Activated B cell treated with CpG ODN at 0.5 μM for 24 hours (primary cell): ENCODE measurements at regions not wholly inside any gene's neighbourhood (a gene's known extent, or its start where the extent isn't known, plus 50 kb on each side); places are given as distances from the start of the nearest gene placed in this dataset.

Experiments
- ATAC-seq: fragments of 200-7000 bp; cut with Tn5 transposase; one replicate; pipeline ENCODE4 v1.10.0; 2021; ENCODE audit warnings: low read depth, mild to moderate bottlenecking, moderate library complexity
- CTCF ChIA-PET: fragments of 350-600 bp; sonication (Branson Sonifier 250); formaldehyde crosslinking; loops from one replicate; lab custom pipeline; 2021; ENCODE audit warnings: antibody characterized with exemption; lab: Charles Lee
- POLR2A ChIA-PET: fragments of 350-600 bp; sonication (Branson Sonifier 250); formaldehyde crosslinking; loops from one replicate; lab custom pipeline; 2021; ENCODE audit warnings: antibody characterized with exemption; lab: Charles Lee
- DNase-seq: peaks from one replicate; pipeline ENCODE4 v3.0.0; 2022
- H3K27ac Mint-ChIP-seq: one replicate; pipeline ENCODE4 v1.8.0; 2020; ENCODE audit warnings: mixed read lengths
- H3K27me3 Mint-ChIP-seq: one replicate; pipeline ENCODE4 v1.8.0; 2021; ENCODE audit warnings: mixed read lengths
- H3K36me3 Mint-ChIP-seq: one replicate; pipeline ENCODE4 v1.8.0; 2021; ENCODE audit warnings: low read depth, mixed read lengths
- H3K4me1 Mint-ChIP-seq: one replicate; pipeline ENCODE4 v1.8.0; 2021; ENCODE audit warnings: mixed read lengths
- H3K4me3 Mint-ChIP-seq: one replicate; pipeline ENCODE4 v1.8.0; 2020; ENCODE audit warnings: mild to moderate bottlenecking, mixed read lengths
- H3K9me3 Mint-ChIP-seq: one replicate; pipeline ENCODE4 v1.8.0; 2020; ENCODE audit warnings: mixed read lengths
- intact Hi-C: fragments of 100-400 bp; cut with micrococcal nuclease; formaldehyde crosslinking; loops from one replicate; pipeline ENCODE4 v1.15.1; 2024
- TF ChIP-seq, protein P1 (sequence below): fragments of 200-600 bp; IDR thresholded peaks from one replicate; pipeline ENCODE4 v1.8.0; 2022; ENCODE audit warnings: antibody characterized with exemption, mild to moderate bottlenecking

DNA sequence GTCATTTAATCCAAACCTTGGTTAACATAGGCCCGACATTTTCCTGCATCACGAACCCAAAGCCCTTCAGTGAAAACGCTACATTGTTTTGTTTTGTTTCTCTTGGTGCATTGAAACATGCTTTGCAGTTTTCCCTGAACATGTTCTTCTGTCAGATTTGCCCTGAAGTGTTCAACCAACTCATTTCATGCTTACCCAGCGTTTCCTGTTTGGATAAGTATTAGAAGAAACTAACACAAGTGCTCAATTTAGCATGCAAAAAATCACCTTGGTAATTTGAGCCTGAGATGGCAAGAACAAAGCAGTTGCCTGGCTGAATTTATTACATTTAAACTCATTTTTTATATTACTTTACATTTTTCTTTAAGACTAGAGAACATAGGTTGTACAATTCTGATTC lies 160.1 kb upstream of the VCX3A start:
- CTCF ChIA-PET, result no interaction called here
- intact Hi-C loops, result no loop called here
- no peak overlapping the region for H3K27ac Mint-ChIP-seq

DNA sequence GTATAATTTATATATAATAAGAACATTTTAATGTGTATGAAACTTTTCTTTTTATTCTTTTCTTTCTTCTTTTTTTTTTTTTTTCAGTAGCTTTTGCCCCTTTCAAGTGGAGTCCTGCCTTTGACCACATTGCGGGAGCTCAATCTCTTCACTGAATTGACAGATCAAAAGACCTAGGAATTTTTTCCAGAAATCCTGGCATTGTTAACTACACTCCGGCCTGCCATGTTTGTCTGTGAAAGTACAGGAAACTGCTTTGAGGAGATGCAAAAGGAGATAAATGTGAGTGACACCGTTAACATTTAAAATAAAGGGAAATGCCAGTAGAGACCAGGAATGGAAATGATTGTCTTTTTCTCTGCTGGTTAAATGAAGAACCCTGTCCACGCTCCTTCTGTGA lies 159.3 kb upstream of the VCX3A start:
- H3K36me3 Mint-ChIP-seq, result no peaks in the 10 kb centered on the region
- no peaks in the 10 kb centered on the region for H3K9me3 Mint-ChIP-seq
- ChIA-PET CTCF (no interaction called here), POLR2A (no interaction called here)
- no peaks in the 10 kb centered on the region for H3K27me3 Mint-ChIP-seq
- no peaks in the 10 kb centered on the region for H3K4me1 Mint-ChIP-seq
- ATAC-seq (no peak), DNase-seq (no peak)
- TF ChIP-seq, protein P1, sequence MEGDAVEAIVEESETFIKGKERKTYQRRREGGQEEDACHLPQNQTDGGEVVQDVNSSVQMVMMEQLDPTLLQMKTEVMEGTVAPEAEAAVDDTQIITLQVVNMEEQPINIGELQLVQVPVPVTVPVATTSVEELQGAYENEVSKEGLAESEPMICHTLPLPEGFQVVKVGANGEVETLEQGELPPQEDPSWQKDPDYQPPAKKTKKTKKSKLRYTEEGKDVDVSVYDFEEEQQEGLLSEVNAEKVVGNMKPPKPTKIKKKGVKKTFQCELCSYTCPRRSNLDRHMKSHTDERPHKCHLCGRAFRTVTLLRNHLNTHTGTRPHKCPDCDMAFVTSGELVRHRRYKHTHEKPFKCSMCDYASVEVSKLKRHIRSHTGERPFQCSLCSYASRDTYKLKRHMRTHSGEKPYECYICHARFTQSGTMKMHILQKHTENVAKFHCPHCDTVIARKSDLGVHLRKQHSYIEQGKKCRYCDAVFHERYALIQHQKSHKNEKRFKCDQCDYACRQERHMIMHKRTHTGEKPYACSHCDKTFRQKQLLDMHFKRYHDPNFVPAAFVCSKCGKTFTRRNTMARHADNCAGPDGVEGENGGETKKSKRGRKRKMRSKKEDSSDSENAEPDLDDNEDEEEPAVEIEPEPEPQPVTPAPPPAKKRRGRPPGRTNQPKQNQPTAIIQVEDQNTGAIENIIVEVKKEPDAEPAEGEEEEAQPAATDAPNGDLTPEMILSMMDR, result no peak
- intact Hi-C loops, result no loop called here
- no peak overlapping the region for H3K4me3 Mint-ChIP-seq
- H3K27ac Mint-ChIP-seq, result no peak overlapping the region

More for the DNA sequence above, 160.1 kb upstream of the VCX3A start:
- Mint-ChIP-seq H3K9me3 (no peaks in the 10 kb centered on the region), H3K4me1 (no peaks in the 10 kb centered on the region), H3K4me3 (no peak overlapping the region), H3K27me3 (no peaks in the 10 kb centered on the region), H3K36me3 (no peaks in the 10 kb centered on the region)
- TF ChIP-seq, protein P1, result no peak
- no peak for DNase-seq
- POLR2A ChIA-PET, result no interaction called here
- no peak for ATAC-seq

DNA sequence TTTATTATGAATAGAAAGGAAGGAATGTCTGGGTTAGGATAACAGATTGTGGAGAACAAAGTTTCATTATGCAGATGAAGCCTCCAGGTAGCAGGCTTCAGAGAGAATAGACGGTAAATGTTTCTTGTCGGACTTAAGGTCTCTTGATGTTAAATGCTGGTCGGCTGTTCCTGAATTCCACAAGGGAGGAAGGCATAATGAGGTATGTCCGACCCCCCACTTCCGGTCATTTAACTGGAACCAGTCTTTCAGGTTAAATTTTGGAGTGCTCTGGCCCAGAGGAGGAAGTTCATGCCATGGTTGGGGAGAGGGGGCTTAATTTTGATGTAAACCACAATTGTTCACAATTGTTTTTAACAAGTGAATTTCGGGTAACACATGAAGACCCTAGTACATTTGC lies 158.1 kb upstream of the VCX3A start:
- TF ChIP-seq, protein P1, result no peak
- ChIA-PET POLR2A (no interaction called here), CTCF (no interaction called here)
- intact Hi-C loops, result no loop called here
- DNase-seq (no peak), ATAC-seq (no peak)
- Mint-ChIP-seq H3K27me3 (no peaks in the 10 kb centered on the region), H3K36me3 (no peaks in the 10 kb centered on the region), H3K4me3 (no peak overlapping the region), H3K27ac (no peak overlapping the region), H3K9me3 (no peaks in the 10 kb centered on the region), H3K4me1 (no peaks in the 10 kb centered on the region)

DNA sequence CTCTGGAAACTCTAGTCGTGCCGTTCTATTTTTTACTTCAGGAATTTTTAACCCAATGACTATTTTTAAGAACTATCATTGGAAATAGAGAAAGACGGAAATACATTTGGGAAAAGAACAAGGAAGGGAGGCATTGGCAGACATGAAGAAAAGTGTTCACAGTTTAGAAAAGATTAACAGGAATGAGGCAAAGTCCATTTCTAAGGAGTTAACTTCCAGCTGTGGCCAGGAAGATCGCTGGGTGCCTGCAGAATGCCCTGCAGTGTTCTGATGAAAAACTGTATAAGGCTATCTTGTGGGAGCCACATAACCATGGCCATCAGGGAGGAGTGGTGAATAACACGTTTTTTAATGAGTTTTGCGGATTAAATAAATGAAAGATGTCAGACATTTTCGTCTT lies 150.6 kb upstream of the VCX3A start:
- no peaks in the 10 kb centered on the region for H3K27me3 Mint-ChIP-seq
- TF ChIP-seq, protein P1, result no peak
- H3K36me3 Mint-ChIP-seq, result no peaks in the 10 kb centered on the region
- no peak for DNase-seq
- H3K4me3 Mint-ChIP-seq, result no peak overlapping the region
- no peak overlapping the region for H3K27ac Mint-ChIP-seq
- peaks cover 4% of the 10 kb centered on the region for H3K9me3 Mint-ChIP-seq
- intact Hi-C loops, result no loop called here
- no peaks in the 10 kb centered on the region for H3K4me1 Mint-ChIP-seq
- ChIA-PET CTCF (no interaction called here), POLR2A (no interaction called here)
- no peak for ATAC-seq

DNA sequence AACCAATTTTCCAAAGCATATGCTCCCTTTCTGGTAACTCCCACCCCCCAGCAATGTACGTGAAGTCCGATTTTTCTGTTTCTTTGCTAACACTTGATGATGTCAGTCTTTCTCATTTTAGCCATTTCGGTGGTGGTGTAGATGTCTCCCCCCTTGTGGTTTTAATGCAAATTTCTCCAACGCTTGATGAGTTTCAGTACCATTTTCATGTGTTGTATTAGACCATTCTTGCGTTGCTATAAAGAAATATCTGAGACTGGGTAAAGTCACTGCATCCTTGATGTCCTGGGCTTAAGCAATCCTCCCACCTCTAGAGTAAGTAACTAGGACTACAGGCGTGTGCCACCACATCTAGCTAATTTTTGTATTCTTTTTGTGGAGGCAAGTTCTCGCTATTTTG lies 148.4 kb upstream of the VCX3A start:
- Mint-ChIP-seq H3K27me3 (no peaks in the 10 kb centered on the region), H3K4me3 (no peak overlapping the region), H3K27ac (no peak overlapping the region), H3K36me3 (no peaks in the 10 kb centered on the region), H3K4me1 (no peaks in the 10 kb centered on the region), H3K9me3 (peaks cover 4% of the 10 kb centered on the region)
- ChIA-PET CTCF (no interaction called here), POLR2A (no interaction called here)
- ATAC-seq, result no peak
- intact Hi-C loops, result no loop called here
- TF ChIP-seq, protein P1, result no peak
- no peak for DNase-seq
